CD4-positive, alpha-beta memory T cell (primary cell): ENCODE measurements at regions not wholly inside any gene's neighbourhood (a gene's known extent, or its start where the extent isn't known, plus 50 kb on each side); places are given as distances from the start of the nearest gene placed in this dataset.

Source experiments
- CTCF ChIA-PET: fragments of 350-600 bp; sonication (Branson Sonifier 250); formaldehyde crosslinking; loops from one replicate; lab custom pipeline; 2021; ENCODE audit warnings: inconsistent platforms; ENCODE audit not compliant: partially characterized antibody; lab: Charles Lee
- POLR2A ChIA-PET: fragments of 350-600 bp; sonication (Branson Sonifier 250); formaldehyde crosslinking; loops from one replicate; lab custom pipeline; 2021; ENCODE audit not compliant: partially characterized antibody; lab: Charles Lee
- DNase-seq, 5 donors: peaks; one replicate each; pipeline versions ENCODE4 v3.0.0 to v3.0.0-alpha.2; 2020 to 2022; ENCODE audit warnings: mixed read lengths in 1 of 5
- H3K27ac ChIP-seq: one replicate; pipeline ENCODE4 v1.7.0; 2013; ENCODE audit warnings: low read depth, low read length
- H3K27me3 ChIP-seq: 2 replicates; pipeline ENCODE4 v1.7.0; 2013; ENCODE audit warnings: mild to moderate bottlenecking, low read length, moderate library complexity; ENCODE audit not compliant: insufficient read depth
- H3K36me3 ChIP-seq: 2 replicates; pipeline ENCODE4 v1.7.0; 2013; ENCODE audit warnings: mild to moderate bottlenecking, low read length, moderate library complexity; ENCODE audit not compliant: insufficient read depth
- H3K4me1 ChIP-seq: 2 replicates; pipeline ENCODE4 v1.7.0; 2013; ENCODE audit warnings: mild to moderate bottlenecking, low read length, moderate library complexity; ENCODE audit not compliant: insufficient read depth
- H3K4me3 ChIP-seq, 2 donors: one replicate each; pipeline ENCODE4 v1.7.0; 2013; ENCODE audit warnings: low read length in 2 of 2, mild to moderate bottlenecking in 1 of 2
- H3K9me3 ChIP-seq, 2 donors: one replicate each; pipeline ENCODE4 v1.7.0; 2013; ENCODE audit warnings: low read length in 2 of 2, control low read depth in 1 of 2; ENCODE audit not compliant: control insufficient read depth in 1 of 2
- H3K27ac Mint-ChIP-seq, 7 donors: one replicate each; pipeline ENCODE4 v1.8.0; 2020 to 2021; ENCODE audit warnings: mixed read lengths in 7 of 7, mild to moderate bottlenecking in 6 of 7, inconsistent platforms in 3 of 7, moderate library complexity in 3 of 7
- H3K27me3 Mint-ChIP-seq, 2 donors: one replicate each; pipeline ENCODE4 v1.8.0; 2020 to 2021; ENCODE audit warnings: mixed read lengths in 2 of 2
- H3K36me3 Mint-ChIP-seq, 2 donors: one replicate each; pipeline ENCODE4 v1.8.0; 2020 to 2021; ENCODE audit warnings: mixed read lengths in 2 of 2, inconsistent platforms in 1 of 2, mild to moderate bottlenecking in 1 of 2
- H3K4me1 Mint-ChIP-seq, 4 donors: one replicate each; pipeline ENCODE4 v1.8.0; 2020 to 2021; ENCODE audit warnings: mixed read lengths in 4 of 4, mild to moderate bottlenecking in 1 of 4
- H3K4me3 Mint-ChIP-seq, 8 donors: one replicate each; pipeline ENCODE4 v1.8.0; 2020 to 2021; ENCODE audit warnings: mixed read lengths in 8 of 8, mild to moderate bottlenecking in 7 of 8, moderate library complexity in 6 of 8, inconsistent platforms in 3 of 8
- H3K9me3 Mint-ChIP-seq, 8 donors: one replicate each; pipeline ENCODE4 v1.8.0; 2020 to 2021; ENCODE audit warnings: mixed read lengths in 8 of 8, mild to moderate bottlenecking in 5 of 8, inconsistent platforms in 3 of 8, moderate library complexity in 1 of 8
- intact Hi-C: fragments of 100-400 bp; cut with micrococcal nuclease; formaldehyde crosslinking; loops from one replicate; pipeline ENCODE4 v1.15.1; 2023

GRCh38 chr3:80158332-80158731, 390.5 kb upstream of the ROBO1 start:
- POLR2A ChIA-PET: no interaction called here
- Histone ChIP-seq H3K36me3 (no peaks in the 10 kb centered on the region), H3K27ac (no peak overlapping the region), H3K4me3 (no peak overlapping the region), H3K9me3 (no peaks in the 10 kb centered on the region), H3K27me3 (no peaks in the 10 kb centered on the region), H3K4me1 (no peaks in the 10 kb centered on the region)
- CTCF ChIA-PET: no interaction called here
- H3K36me3 Mint-ChIP-seq: no peaks in the 10 kb centered on the region
- H3K4me3 Mint-ChIP-seq: no peak overlapping the region
- H3K9me3 Mint-ChIP-seq: peaks cover 1 to 17% (median 5%) of the 10 kb centered on the region in 8 donors
- no peak overlapping the region for H3K27ac Mint-ChIP-seq
- intact Hi-C loops: no loop called here
- H3K27me3 Mint-ChIP-seq: no peaks in the 10 kb centered on the region
- no peak for DNase-seq
- H3K4me1 Mint-ChIP-seq: no peaks in the 10 kb centered on the region

GRCh38 chr3:80157546-80157945, 389.7 kb upstream of the ROBO1 start:
- H3K27me3 Mint-ChIP-seq: no peaks in the 10 kb centered on the region
- POLR2A ChIA-PET: no interaction called here
- intact Hi-C loops: no loop called here

GRCh38 chr3:80152692-80153091, 384.9 kb upstream of the ROBO1 start:
- H3K36me3 ChIP-seq: no peaks in the 10 kb centered on the region
- no peak overlapping the region for H3K27ac Mint-ChIP-seq
- POLR2A ChIA-PET: no interaction called here
- H3K4me1 ChIP-seq: no peaks in the 10 kb centered on the region
- H3K9me3 ChIP-seq: no peaks in the 10 kb centered on the region
- H3K27me3 Mint-ChIP-seq: no peaks in the 10 kb centered on the region
- H3K9me3 Mint-ChIP-seq: peaks cover 6 to 45% (median 16%) of the 10 kb centered on the region in 8 donors
- no peaks in the 10 kb centered on the region for H3K27me3 ChIP-seq
- no peak overlapping the region for H3K27ac ChIP-seq
- CTCF ChIA-PET: no interaction called here
- no peaks in the 10 kb centered on the region for H3K4me1 Mint-ChIP-seq
- no peak overlapping the region for H3K4me3 ChIP-seq
- intact Hi-C loops: no loop called here
- no peak for DNase-seq
- no peak overlapping the region for H3K4me3 Mint-ChIP-seq
- H3K36me3 Mint-ChIP-seq: no peaks in the 10 kb centered on the region

More at GRCh38 chr3:80157546-80157945, 389.7 kb upstream of the ROBO1 start:
- no peak for DNase-seq
- H3K9me3 ChIP-seq: no peaks in the 10 kb centered on the region
- no peak overlapping the region for H3K4me3 ChIP-seq
- no peaks in the 10 kb centered on the region for H3K4me1 ChIP-seq
- H3K27ac Mint-ChIP-seq: no peak overlapping the region
- no peaks in the 10 kb centered on the region for H3K36me3 ChIP-seq
- no peak overlapping the region for H3K4me3 Mint-ChIP-seq
- H3K36me3 Mint-ChIP-seq: no peaks in the 10 kb centered on the region
- no peaks in the 10 kb centered on the region for H3K4me1 Mint-ChIP-seq
- no peak overlapping the region for H3K27ac ChIP-seq
- CTCF ChIA-PET: no interaction called here
- H3K9me3 Mint-ChIP-seq: peaks cover 1 to 19% (median 7%) of the 10 kb centered on the region in 8 donors
- H3K27me3 ChIP-seq: no peaks in the 10 kb centered on the region

GRCh38 chr3:80142714-80143113, 374.9 kb upstream of the ROBO1 start:
- Mint-ChIP-seq H3K27me3 (no peaks in the 10 kb centered on the region), H3K4me1 (no peaks in the 10 kb centered on the region), H3K9me3 (peaks cover 7 to 33% (median 22%) of the 10 kb centered on the region in 8 donors), H3K4me3 (no peak overlapping the region), H3K27ac (no peak overlapping the region), H3K36me3 (no peaks in the 10 kb centered on the region)
- no peak overlapping the region for H3K4me3 ChIP-seq
- no peak overlapping the region for H3K27ac ChIP-seq
- no peaks in the 10 kb centered on the region for H3K9me3 ChIP-seq
- POLR2A ChIA-PET: no interaction called here
- H3K27me3 ChIP-seq: no peaks in the 10 kb centered on the region
- intact Hi-C loops: no loop called here
- H3K4me1 ChIP-seq: no peaks in the 10 kb centered on the region
- no peak for DNase-seq
- CTCF ChIA-PET: no interaction called here
- no peaks in the 10 kb centered on the region for H3K36me3 ChIP-seq

GRCh38 chr3:80141557-80141956, 373.8 kb upstream of the ROBO1 start:
- Histone ChIP-seq H3K4me3 (no peak overlapping the region), H3K27me3 (no peaks in the 10 kb centered on the region), H3K9me3 (no peaks in the 10 kb centered on the region), H3K4me1 (no peaks in the 10 kb centered on the region), H3K27ac (no peak overlapping the region), H3K36me3 (no peaks in the 10 kb centered on the region)
- ChIA-PET POLR2A (no interaction called here), CTCF (no interaction called here)
- H3K4me3 Mint-ChIP-seq: no peak overlapping the region
- H3K27ac Mint-ChIP-seq: no peak overlapping the region
- peaks cover 10 to 41% (median 20%) of the 10 kb centered on the region in 8 donors for H3K9me3 Mint-ChIP-seq
- H3K4me1 Mint-ChIP-seq: no peaks in the 10 kb centered on the region
- no peak for DNase-seq
- H3K27me3 Mint-ChIP-seq: no peaks in the 10 kb centered on the region
- intact Hi-C loops: no loop called here
- no peaks in the 10 kb centered on the region for H3K36me3 Mint-ChIP-seq

- Histone ChIP-seq H3K27ac (no peak overlapping the region), H3K4me1 (no peaks in the 10 kb centered on the region), H3K27me3 (no peaks in the 10 kb centered on the region), H3K9me3 (no peaks in the 10 kb centered on the region), H3K4me3 (no peak overlapping the region), H3K36me3 (no peaks in the 10 kb centered on the region)
- ChIA-PET CTCF (no interaction called here), POLR2A (no interaction called here)
- Mint-ChIP-seq H3K9me3 (peaks cover 2 to 12% (median 7%) of the 10 kb centered on the region in 8 donors), H3K27ac (no peak overlapping the region), H3K4me1 (no peaks in the 10 kb centered on the region), H3K4me3 (no peak overlapping the region), H3K27me3 (no peaks in the 10 kb centered on the region), H3K36me3 (no peaks in the 10 kb centered on the region)
- intact Hi-C loops: no loop called here
- DNase-seq: no peak
These were observed 348.5 kb upstream of the ROBO1 start for GRCh38 chr3:80116281-80116680.

GRCh38 chr3:80114694-80115093, 346.9 kb upstream of the ROBO1 start:
- H3K27me3 Mint-ChIP-seq: no peaks in the 10 kb centered on the region
- no peaks in the 10 kb centered on the region for H3K36me3 Mint-ChIP-seq
- peaks cover under 1 to 11% (median 5%) of the 10 kb centered on the region in 8 donors for H3K9me3 Mint-ChIP-seq
- H3K4me3 Mint-ChIP-seq: no peak overlapping the region
- no peaks in the 10 kb centered on the region for H3K27me3 ChIP-seq
- no peak for DNase-seq
- no peaks in the 10 kb centered on the region for H3K36me3 ChIP-seq
- no peaks in the 10 kb centered on the region for H3K9me3 ChIP-seq
- CTCF ChIA-PET: no interaction called here
- H3K27ac ChIP-seq: no peak overlapping the region
- no peak overlapping the region for H3K4me3 ChIP-seq
- intact Hi-C loops: no loop called here
- POLR2A ChIA-PET: no interaction called here
- no peak overlapping the region for H3K27ac Mint-ChIP-seq
- no peaks in the 10 kb centered on the region for H3K4me1 Mint-ChIP-seq
- H3K4me1 ChIP-seq: no peaks in the 10 kb centered on the region

- POLR2A ChIA-PET: no interaction called here
- peaks cover 2 to 11% (median 4%) of the 10 kb centered on the region in 8 donors for H3K9me3 Mint-ChIP-seq
- H3K4me3 Mint-ChIP-seq: no peak overlapping the region
- Histone ChIP-seq H3K36me3 (no peaks in the 10 kb centered on the region), H3K4me1 (no peaks in the 10 kb centered on the region), H3K27me3 (no peaks in the 10 kb centered on the region), H3K27ac (no peak overlapping the region), H3K9me3 (no peaks in the 10 kb centered on the region), H3K4me3 (no peak overlapping the region)
- no peaks in the 10 kb centered on the region for H3K4me1 Mint-ChIP-seq
- DNase-seq: no peak
- H3K36me3 Mint-ChIP-seq: no peaks in the 10 kb centered on the region
- H3K27ac Mint-ChIP-seq: no peak overlapping the region
- H3K27me3 Mint-ChIP-seq: no peaks in the 10 kb centered on the region
- intact Hi-C loops: no loop called here
- CTCF ChIA-PET: no interaction called here
These were observed 345.5 kb upstream of the ROBO1 start for GRCh38 chr3:80113331-80113730.
